Stomach (tissue), 4 donors: ENCODE measurements at regions not wholly inside any gene's neighbourhood (a gene's known extent, or its start where the extent isn't known, plus 50 kb on each side); places are given as distances from the start of the nearest gene placed in this dataset.

Experiments
- CTCF ChIP-seq, 7 experiments: fragments of 450-650 bp in 4 of 7; fragments of 200-600 bp in 3 of 7; sonication (generic) in 3 of 7; IDR thresholded peaks; one replicate each; pipeline ENCODE4 v1.5.1; 2016 to 2019; ENCODE audit warnings: antibody characterized with exemption in 7 of 7, control low read depth in 2 of 7, mild to moderate bottlenecking in 1 of 7
- EP300 ChIP-seq: sonication (generic); formaldehyde crosslinking; IDR thresholded peaks from one replicate; pipeline ENCODE4 v1.6.1; 2017; ENCODE audit warnings: antibody characterized with exemption
- POLR2A ChIP-seq, 4 donors: fragments of 450-650 bp; IDR thresholded peaks; one replicate each; pipeline ENCODE4 v1.6.1; 2016; ENCODE audit warnings: antibody characterized with exemption in 4 of 4, control low read depth in 2 of 4, mild to moderate bottlenecking in 1 of 4, moderate library complexity in 1 of 4
- POLR2AphosphoS5 ChIP-seq, 3 donors: sonication (generic); formaldehyde crosslinking; IDR thresholded peaks; one replicate each; pipeline ENCODE4 v1.6.1; 2016; ENCODE audit warnings: antibody characterized with exemption in 3 of 3

DNA sequence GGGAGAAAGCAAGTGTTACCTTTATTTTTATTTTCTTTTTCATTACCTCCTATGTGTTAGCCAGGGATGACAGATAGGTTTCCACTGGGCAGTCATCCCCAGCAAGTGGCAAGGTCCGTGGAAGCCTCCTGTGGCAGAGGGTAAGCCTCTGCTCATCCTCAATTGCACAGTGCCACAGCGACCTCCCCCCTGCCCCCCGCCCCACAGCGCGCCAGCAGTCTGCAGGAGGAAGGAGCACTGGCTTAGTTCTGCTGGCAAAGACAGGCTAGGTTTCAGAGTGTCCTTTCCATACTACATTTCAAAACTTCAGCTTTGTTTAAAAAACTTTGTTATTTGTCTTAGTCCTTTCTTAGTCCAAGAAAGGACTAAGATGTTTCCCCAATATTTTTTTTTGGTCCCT lies 194.7 kb downstream of the EXOC5 start:
- TF ChIP-seq CTCF (IDR thresholded peaks at IDR 0.05): no peak
- TF ChIP-seq POLR2A (IDR thresholded peaks at IDR 0.05): no peak
- TF ChIP-seq POLR2AphosphoS5 (IDR thresholded peaks at IDR 0.05): no peak
- no peak for TF ChIP-seq EP300
